HG03103 (cell line): ENCODE measurements at regions not wholly inside any gene's neighbourhood (a gene's known extent, or its start where the extent isn't known, plus 50 kb on each side); places are given as distances from the start of the nearest gene placed in this dataset.
"Not testable (repeated sequence)": the region's sequence is repeated elsewhere in the genome, so short reads cannot be mapped to it uniquely, and the experiment has no call there.

Experiments
- ATAC-seq: cut with Tn5 transposase; IDR thresholded peaks from one replicate; pipeline ENCODE4 v1.9.1; 2021; ENCODE audit warnings: low read depth; ENCODE audit not compliant: unreplicated experiment

GRCh38 chr20:40286975-40287531 lies 402.0 kb downstream of the MAFB start:
- ATAC-seq = no peak

DNA sequence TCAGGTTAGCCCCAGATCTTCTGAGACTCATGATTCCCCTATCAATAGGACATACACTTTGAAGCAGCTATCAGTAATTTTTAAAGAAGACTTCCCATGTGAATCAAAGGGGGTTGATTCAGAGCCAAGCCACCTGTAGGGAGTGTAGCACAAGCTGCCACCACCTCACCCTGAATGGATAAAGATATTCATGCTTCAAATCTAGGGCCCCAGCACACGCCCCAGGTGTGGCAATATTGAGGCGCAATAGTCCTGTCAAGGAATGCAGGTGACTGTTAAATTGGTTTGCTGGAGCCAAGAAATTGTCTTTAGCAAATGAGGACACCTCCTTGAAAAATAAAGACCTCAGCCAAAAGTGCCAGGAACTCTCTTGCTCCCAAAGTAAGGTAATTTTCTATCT lies 404.4 kb downstream of the MAFB start:
- ATAC-seq = no peak

- ATAC-seq = no peak
Measured at GRCh38 chr20:40283689-40284088, 405.3 kb downstream of the MAFB start.

DNA sequence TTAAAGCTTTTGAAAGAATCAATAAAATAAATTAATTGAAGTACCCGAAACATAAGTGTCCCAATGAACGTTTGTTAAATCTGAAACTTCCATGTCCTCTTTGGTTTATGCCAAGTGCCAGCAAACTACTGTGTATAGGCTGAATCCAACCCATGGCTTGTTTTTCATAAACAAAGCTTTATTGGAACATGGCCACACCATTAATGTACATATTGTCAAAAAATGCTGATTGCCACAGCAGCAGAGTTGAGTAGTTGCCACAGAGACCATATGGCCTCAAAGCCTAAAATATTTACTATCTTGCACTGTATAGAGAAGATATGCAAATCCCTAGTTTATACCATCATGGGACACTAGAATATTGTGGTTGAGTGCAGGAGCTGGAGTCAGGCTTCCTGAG lies 406.1 kb downstream of the MAFB start:
- no peak for ATAC-seq

GRCh38 chr20:40282541-40282940 lies 406.5 kb downstream of the MAFB start:
- no peak for ATAC-seq

DNA sequence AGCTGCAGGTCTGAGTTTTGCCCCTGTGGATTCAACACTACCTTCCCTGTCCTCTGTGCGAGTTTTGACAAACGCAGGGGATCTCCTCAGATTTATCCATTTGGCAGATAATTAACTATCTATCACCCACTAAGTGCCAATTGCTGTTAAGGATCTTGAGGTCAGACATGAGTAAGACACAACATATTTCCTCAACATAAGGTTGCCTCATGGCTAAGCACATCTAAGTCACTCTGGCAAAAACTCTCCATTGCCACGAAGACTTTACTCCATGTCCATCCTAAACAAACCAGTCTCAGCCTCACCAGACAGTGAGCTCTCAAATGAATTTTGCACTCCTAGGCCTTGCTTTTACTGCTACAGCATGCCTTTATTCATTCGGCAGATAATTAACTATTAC lies 408.4 kb downstream of the MAFB start:
- no peak for ATAC-seq

GRCh38 chr20:40279390-40279789 lies 409.6 kb downstream of the MAFB start:
- ATAC-seq = no peak

- no peak for ATAC-seq
Measured at GRCh38 chr20:40278673-40279072, 410.4 kb downstream of the MAFB start.

GRCh38 chr20:40276301-40276700 lies 412.7 kb downstream of the MAFB start:
- no peak for ATAC-seq

DNA sequence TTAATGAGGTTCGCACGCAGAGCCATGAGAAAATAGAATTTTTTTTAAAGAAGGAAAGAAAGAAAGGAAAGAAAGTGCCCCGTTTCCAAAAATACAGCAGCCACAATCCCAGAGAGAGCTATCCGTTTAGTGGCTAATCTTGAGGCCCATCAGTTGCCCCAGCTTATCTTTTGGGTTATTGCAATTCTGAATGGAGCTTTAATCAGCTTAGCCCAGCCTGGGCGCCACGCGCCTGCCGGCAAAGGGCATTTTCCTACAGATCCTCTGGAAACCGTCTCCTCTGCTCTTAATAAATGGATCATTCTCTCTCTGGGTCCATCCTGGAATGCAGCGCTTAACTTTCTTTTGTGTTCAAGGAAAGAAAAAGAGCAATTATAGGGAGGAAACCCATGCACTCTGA lies 413.3 kb downstream of the MAFB start:
- ATAC-seq = no peak

DNA sequence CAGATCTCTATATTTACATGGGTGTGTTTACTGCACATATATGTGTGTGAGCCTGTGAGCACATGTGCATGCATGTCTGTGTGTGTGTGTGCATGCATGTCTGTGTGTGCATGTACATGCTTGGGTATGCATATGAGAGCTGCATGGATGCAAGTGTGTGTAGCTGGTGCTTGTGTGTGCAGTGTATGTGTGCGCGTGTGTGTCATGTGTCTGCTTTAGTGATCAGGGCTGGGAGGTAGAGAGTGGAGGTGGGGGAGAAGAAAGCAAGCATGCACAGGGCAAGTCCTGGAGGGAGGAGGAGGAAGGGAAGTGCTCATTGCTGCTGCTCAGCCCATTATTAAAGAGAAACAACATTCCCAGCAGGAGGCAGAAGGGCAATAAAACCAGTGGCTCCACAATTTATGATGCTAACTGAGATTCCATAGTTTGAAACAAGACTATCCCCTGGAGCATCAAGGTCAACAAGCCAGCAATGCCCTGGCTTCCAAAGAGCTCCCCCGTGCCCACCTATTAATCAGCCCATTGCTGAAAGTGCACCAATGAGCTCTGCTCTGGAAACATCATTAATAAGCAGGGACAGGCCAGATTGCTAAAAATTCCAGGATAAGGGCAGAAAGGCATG lies 414.0 kb downstream of the MAFB start:
- ATAC-seq = no peak

DNA sequence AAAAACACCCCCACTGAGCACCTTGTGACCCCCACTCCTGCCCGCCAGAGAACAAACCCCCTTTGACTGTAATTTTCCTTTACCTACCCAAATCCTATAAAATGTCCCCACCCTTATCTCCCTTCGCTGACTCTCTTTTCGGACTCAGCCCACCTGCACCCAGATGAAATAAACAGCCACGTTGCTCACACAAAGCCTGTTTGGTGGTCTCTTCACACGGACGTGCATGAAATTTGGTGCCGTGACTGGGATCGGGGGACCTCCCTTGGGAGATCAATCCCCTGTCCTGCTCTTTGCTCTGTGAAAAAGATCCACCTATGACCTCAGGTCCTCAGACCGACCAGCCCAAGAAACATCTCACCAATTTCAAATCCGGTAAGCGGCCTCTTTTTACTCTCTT lies 419.8 kb downstream of the MAFB start:
- ATAC-seq = not testable (repeated sequence)

- ATAC-seq = no peak
Measured at GRCh38 chr20:40268321-40269075, 420.5 kb downstream of the MAFB start.

DNA sequence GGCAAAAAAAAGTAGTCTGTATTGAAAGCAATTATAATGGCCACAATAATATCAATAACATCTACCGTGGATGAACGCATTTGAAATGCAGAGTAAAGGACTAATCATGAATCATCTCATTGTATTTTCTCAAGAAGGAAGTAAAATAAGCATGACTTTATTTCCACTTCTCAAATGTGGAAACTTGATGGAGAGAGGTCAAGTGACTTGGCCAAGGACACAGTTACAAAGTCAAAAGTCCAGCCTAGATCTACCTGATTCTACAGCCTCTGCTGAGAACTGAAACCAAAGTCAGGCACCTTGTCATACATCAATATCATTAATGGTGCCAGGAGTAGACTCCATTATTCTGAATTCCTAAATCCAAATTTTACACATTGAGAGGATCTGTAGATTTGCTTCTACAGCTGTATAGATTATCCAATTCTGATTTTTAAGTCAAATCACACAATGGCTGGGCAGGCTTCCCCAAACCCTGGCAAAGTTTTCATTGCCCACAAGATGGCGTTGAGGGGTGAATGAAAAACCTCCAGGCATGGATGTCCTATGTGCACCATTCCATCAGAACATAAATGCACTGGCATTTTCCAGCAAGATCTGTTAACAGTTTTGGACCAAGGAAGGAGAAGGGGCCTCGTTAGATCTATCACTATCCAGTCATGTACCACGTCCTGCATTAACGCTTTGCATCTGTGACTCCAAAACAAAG lies 423.1 kb downstream of the MAFB start:
- no peak for ATAC-seq

- no peak for ATAC-seq
Measured at GRCh38 chr20:40262219-40262618, 426.8 kb downstream of the MAFB start.

GRCh38 chr20:40258931-40259330 lies 430.1 kb downstream of the MAFB start:
- ATAC-seq = no peak

GRCh38 chr20:40257763-40258162 lies 431.3 kb downstream of the MAFB start:
- no peak for ATAC-seq

- ATAC-seq = no peak
Measured at GRCh38 chr20:40255365-40255764, 433.7 kb downstream of the MAFB start.

DNA sequence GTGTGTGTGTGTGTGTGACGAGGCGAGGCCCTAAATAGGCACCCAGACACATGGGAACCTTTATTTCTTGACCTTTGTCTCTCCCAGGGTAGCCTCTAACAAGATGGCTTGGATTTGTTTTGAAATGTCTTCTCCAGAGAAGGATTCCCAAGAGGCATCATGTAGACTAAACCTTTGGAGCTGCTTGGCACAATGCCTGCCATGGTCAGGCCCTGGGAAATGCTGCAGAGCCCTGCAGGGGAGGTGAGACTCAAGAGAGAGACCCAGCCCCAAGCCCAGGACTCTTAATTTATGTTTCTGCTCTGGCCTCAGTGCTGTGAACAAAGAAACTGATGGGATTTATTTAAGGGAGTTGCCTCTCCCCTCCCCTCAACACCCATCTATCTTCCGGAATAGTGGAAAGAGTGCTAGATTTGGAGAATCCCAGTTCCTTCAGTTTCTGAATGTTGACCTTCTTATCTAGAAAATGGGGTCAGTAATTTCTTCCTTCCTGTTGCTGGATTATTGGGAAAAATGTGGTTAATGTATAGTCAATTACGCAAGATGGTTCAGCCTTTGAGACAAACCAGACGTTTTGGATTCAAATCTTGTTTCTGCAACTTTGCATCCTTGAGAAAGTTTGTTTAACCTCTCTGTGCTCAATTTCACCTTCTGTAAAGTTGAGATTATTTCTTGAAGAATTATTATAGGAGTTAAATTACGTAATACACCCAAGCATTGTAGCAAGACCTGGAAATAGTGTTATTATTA lies 434.8 kb downstream of the MAFB start:
- ATAC-seq = no peak

GRCh38 chr20:40251284-40251932 lies 437.6 kb downstream of the MAFB start:
- ATAC-seq = no peak
